Fibroblast of lung (primary cell): ENCODE measurements at regions not wholly inside any gene's neighbourhood (a gene's known extent, or its start where the extent isn't known, plus 50 kb on each side); places are given as distances from the start of the nearest gene placed in this dataset.

ENCODE experiments used
- CTCF ChIP-seq, 2 donors: IDR thresholded peaks in 1 of 2; conservative IDR thresholded peaks in 1 of 2; 1 replicate in 1 of 2; 2 replicates in 1 of 2; pipeline ENCODE4 v1.5.1; 2011 to 2012; ENCODE audit warnings: low read length in 2 of 2, control low read depth in 1 of 2, inconsistent platforms in 1 of 2, low read depth in 1 of 2, mild to moderate bottlenecking in 1 of 2
- EZH2 ChIP-seq: IDR thresholded peaks from 2 replicates; pipeline ENCODE4 v1.5.1; 2012; ENCODE audit warnings: low read length, control low read depth, mild to moderate bottlenecking; ENCODE audit errors: missing control alignments

- TF ChIP-seq EZH2 (no peak), CTCF (conservative IDR thresholded peaks at IDR 0.05 in 1 of 2, IDR thresholded peaks at IDR 0.05 in 1 of 2; ENCODE audit: low read depth in 1 of 2, low read length in 2 of 2) (no peak)
Observed at GRCh38 chr12:131249246-131250027, 295.7 kb downstream of the ADGRD1 start.
